Cardiac septum (tissue), 1 donor: ENCODE measurements at regions not wholly inside any gene's neighbourhood (a gene's known extent, or its start where the extent isn't known, plus 50 kb on each side); places are given as distances from the start of the nearest gene placed in this dataset.

Experiments
- DNase-seq: peaks from one replicate; pipeline ENCODE4 v3.0.0-alpha.2; 2020; ENCODE audit warnings: low spot score
- intact Hi-C: fragments of 100-400 bp; cut with DNase I; formaldehyde crosslinking; loops from one replicate; pipeline ENCODE4 v1.14.0; 2022
- donor health status: DM: no; HTN: no; CAD: no.

GRCh38 chr4:10183462-10183861 is 66.9 kb upstream of the WDR1 start:
- intact Hi-C loops = no loop called here
- no peak for DNase-seq

- intact Hi-C loops = no loop called here
- no peak for DNase-seq
Measured at GRCh38 chr4:10182446-10183424, 66.1 kb upstream of the WDR1 start.

GRCh38 chr4:10181745-10182445 is 65.3 kb upstream of the WDR1 start:
- intact Hi-C loops = no loop called here
- no peak for DNase-seq

- intact Hi-C loops = no loop called here
Measured at GRCh38 chr4:10180927-10181744, 64.5 kb upstream of the WDR1 start.

GRCh38 chr4:10180603-10180926 is 64.0 kb upstream of the WDR1 start:
- intact Hi-C loops = no loop called here
- no peak for DNase-seq

More at GRCh38 chr4:10180927-10181744, 64.5 kb upstream of the WDR1 start:
- DNase-seq = peak; percentile 79

GRCh38 chr4:10179957-10180602 is 63.5 kb upstream of the WDR1 start:
- no peak for DNase-seq
- intact Hi-C loops = no loop called here

GRCh38 chr4:10178763-10179162 is 62.2 kb upstream of the WDR1 start:
- DNase-seq = no peak
- intact Hi-C loops = no loop called here

- DNase-seq = no peak
- intact Hi-C loops = no loop called here
Measured at GRCh38 chr4:10175626-10176025, 59.0 kb upstream of the WDR1 start.

GRCh38 chr4:10173754-10174749 is 57.5 kb upstream of the WDR1 start:
- intact Hi-C loops = no loop called here
- DNase-seq = peak; percentile 87

- DNase-seq = no peak
- intact Hi-C loops = no loop called here
Measured at GRCh38 chr4:10173037-10173753, 56.6 kb upstream of the WDR1 start.

- DNase-seq = no peak
- intact Hi-C loops = no loop called here
Measured at GRCh38 chr4:10172278-10172921, 55.8 kb upstream of the WDR1 start.

GRCh38 chr4:10171055-10171454 is 54.5 kb upstream of the WDR1 start:
- intact Hi-C loops = no loop called here
- DNase-seq = no peak

GRCh38 chr4:10169839-10170387 is 53.3 kb upstream of the WDR1 start:
- no peak for DNase-seq
- intact Hi-C loops = loop anchor here (10.0 kb wide), 1 partner anchor 235 kb away; no protein-coding TSS in a partner anchor

- intact Hi-C loops = loop anchor here (10.0 kb wide), 1 partner anchor 237 kb away; no protein-coding TSS in a partner anchor
- DNase-seq = no peak
Measured at GRCh38 chr4:10168151-10168550, 51.6 kb upstream of the WDR1 start.

GRCh38 chr4:10167201-10167600 is 50.6 kb upstream of the WDR1 start:
- intact Hi-C loops = loop anchor here (10.0 kb wide), 1 partner anchor 238 kb away; no protein-coding TSS in a partner anchor
- DNase-seq = no peak
